GM18519 (cell line): ENCODE measurements at regions not wholly inside any gene's neighbourhood (a gene's known extent, or its start where the extent isn't known, plus 50 kb on each side); places are given as distances from the start of the nearest gene placed in this dataset.

Source experiments
- ATAC-seq: cut with Tn5 transposase; IDR thresholded peaks from one replicate; pipeline ENCODE4 v1.9.1; 2021; ENCODE audit warnings: mild to moderate bottlenecking, moderate library complexity; ENCODE audit not compliant: unreplicated experiment, low FRiP score

- no peak for ATAC-seq
Observed at GRCh38 chr9:7963026-7963425, 163.4 kb upstream of the DMAC1 start.

DNA sequence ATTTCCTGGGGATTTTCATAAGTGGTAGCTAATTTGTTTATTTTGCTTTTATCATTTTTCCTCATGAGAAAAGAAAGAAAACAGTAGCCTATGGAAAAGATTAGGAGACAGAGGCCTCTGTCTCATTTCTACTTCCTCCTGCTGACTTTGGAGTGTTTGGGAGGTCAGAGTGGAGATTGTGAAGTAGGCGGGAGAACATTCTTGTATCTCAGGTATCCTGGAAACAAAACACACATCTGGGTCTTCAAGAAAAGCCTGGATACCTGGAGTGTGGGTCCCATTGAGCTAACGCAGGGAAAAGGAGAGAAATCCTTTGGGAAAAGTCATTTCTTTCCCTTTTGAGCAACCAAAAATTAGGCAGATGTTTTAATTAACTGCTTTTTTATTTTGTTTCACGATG lies 161.5 kb upstream of the DMAC1 start:
- ATAC-seq, result no peak

DNA sequence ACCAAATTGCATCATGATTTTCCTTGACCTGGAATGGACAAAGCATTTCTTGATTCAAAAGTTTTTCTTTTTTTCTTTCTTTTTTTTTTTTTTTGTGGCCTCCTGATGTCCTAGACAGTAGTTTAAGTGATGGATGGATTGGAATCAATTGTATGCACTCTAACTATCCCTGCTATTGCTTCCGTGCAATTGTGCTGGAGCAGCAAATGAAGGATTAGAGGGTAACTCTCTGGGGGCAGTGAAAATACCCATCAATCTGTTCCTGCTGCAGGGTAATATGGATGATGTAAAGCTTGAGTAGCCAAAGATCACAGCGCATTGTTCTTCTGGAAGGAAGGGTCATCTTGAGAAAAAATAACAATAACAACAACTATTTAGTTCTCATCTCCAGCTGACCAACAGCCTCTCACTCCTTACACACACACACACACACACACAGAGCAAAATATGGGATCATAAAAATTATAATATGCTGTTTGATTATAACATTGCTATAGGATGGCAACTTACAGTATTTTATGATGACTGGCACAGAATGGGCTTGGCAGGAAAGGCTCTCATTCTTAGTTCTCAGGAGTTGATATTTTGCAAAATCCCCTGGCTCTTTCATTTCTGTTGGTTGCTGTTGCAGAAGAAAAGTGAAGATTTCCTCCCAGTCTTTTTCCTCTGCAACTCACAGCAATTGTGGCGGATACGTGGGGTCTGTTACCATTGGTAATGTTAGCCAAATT lies 160.9 kb upstream of the DMAC1 start:
- no peak for ATAC-seq

DNA sequence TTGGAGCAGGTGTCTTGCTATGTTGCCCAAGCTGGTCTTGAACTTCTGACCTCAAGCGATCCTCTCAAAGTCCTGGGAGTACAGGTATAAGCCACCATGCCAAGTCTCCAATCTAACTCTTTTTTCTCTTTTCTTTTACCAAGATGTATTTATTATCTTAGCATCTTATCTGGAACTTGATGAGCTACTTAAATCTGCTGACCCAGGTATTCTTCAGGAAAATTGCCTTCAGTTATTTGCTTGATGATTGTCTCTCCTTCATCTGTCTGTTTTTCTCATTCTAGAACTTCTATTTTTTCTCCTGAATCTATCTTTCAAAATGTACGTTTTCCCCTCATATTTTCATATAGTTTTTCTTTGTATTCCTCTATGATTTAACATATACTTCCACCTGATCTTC lies 158.2 kb upstream of the DMAC1 start:
- no peak for ATAC-seq

DNA sequence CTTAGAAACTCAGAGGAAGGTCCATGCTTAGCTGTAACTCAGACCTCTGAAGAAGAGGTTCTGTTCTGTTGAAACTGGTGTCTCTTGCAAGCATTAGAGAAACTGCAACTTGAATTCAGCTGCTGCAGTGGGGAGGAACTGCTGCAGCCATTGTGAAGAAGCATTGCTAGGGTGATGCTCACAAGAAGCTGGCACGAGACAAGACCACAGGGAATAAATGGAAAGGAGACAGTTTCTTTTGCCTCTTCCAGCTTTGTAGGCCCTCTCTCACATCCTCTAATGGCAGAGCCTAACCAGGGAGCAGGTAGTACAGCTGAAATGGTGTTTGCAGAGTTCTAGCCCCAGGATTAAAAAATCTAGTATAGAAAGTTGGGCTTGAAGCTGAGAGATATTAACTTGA lies 148.0 kb upstream of the DMAC1 start:
- no peak for ATAC-seq

GRCh38 chr9:7946458-7946857 lies 146.9 kb upstream of the DMAC1 start:
- ATAC-seq, result no peak

DNA sequence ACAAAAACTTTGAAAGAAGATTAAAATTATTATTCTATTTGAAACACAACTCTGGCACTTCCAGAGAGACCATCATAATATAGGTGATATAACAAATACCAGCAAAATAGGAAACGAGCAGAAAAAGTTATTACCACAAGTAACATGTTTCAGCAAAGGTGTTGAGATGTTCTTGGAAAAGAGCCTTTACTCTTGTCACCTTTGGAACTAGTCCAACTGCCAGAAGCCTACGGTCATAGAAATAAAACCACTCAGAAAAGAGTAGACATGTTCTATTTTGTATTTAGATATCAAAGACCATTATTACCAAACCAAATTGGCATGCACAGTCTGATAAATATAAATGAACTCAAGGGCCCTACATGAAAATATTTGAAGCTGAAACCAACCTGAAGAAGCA lies 145.0 kb upstream of the DMAC1 start:
- no peak for ATAC-seq

- ATAC-seq, result no peak
Observed at GRCh38 chr9:7937761-7938491, 138.3 kb upstream of the DMAC1 start.

- no peak for ATAC-seq
Observed at GRCh38 chr9:7936996-7937395, 137.4 kb upstream of the DMAC1 start.

- ATAC-seq, result no peak
Observed at GRCh38 chr9:7936163-7936562, 136.6 kb upstream of the DMAC1 start.

DNA sequence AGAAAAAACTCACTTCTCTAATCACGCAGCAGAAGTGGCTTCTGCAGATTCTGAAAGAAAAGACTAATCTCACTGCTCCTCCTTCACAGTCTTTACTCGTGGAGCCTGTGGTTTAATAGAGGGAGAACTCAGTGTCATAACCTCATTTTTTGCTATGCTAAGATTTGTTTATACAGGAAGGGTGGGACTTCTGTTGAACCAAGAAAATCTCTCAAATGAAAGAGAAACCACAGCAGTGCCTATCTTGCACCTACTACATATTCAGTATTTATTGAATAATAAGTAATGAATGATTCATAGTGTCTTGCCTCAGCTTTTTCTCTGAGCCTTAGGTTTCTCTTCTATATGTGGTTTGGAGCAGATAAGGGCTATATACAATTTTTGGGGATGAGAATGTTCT lies 136.1 kb upstream of the DMAC1 start:
- ATAC-seq, result no peak

GRCh38 chr9:7932767-7933166 lies 133.2 kb upstream of the DMAC1 start:
- ATAC-seq, result no peak

DNA sequence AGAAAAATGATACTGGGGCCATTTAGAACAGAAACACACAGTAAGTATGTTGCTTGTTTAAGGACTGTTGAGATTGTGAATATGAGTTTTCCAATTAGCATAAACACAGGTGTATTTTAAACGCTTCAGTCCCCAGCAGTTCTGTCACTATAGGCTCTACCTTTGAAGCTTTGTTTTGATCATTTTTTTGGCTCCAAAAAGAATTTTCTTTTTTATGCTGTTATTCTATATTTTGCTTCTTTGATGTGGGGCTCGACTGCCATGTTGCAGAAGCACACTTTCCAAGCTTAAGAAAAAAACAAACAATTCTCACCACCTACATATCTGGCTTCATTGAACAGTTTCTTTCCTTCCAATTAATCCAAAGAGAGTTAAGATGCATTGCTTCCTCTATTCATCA lies 131.0 kb upstream of the DMAC1 start:
- no peak for ATAC-seq

DNA sequence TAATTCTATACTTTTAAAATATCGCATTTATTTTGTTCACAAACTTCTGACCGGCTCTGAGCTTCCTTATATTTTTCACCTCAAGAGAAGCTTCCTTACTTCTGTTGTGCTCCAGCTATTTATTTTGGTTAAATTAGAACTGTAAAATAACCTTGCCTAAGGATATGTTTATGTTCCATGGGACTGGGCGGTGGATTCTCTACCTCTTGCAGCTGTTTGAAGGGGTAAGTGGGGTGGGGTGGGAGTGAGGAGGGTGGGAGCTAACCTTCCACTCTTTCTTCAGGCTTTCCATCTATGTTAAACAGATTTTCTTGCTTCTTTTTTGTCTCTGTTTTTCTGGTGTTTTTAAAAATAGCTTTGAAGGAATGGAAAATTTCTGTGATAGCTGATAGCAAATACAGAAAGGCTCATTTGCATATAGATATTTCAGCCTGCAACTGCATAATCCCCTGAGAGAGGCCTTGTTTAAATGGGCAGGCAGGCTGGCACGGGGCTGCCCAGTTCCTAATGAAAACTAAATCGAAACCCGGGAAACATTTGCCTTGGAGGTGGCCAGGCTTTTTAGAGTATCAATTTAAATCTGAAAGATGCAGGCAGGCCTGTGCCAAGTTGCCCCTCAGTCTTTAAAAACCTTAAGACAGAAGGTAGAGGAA lies 122.1 kb upstream of the DMAC1 start:
- ATAC-seq, result no peak

- ATAC-seq, result no peak
Observed at GRCh38 chr9:7912037-7912535, 112.5 kb upstream of the DMAC1 start.

- ATAC-seq, result no peak
Observed at GRCh38 chr9:7910426-7911020, 110.9 kb upstream of the DMAC1 start.

GRCh38 chr9:7909537-7909936 lies 110.0 kb upstream of the DMAC1 start:
- ATAC-seq, result no peak

DNA sequence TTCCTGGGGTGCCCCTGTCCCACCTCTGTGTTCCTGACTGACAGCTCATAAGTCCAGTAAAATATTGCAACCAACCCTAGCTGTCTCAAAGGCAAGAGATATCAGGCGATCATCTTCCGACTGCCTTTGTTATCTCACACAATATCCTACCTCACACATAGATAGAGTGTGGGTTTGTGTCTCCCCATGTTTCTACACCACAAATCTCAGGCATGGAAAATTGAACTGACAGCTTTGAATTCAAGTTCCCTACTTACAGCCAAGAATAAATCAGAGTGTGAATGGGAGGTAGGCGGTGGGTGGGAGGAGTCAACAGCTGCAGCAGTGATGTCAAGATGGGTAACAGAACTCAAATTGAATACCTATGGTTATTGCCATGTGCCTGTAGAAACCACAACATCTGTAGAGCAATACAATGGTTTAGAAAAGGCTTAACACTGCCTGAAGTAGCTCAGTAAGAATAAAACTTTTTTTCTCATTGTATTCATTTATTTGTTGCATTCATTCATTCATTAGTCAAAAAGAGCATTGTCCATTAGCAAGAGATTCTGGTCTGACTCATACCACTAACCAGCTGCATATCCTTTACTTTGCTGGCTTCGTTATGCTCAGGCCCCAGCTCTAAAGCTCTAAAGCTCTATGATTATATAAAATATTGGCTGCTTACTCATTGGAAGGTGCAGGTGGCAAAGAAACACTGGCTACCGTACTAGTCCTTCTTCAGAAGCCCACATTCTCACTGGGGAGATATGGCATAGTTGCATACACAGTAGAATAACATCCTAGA lies 108.2 kb upstream of the DMAC1 start:
- ATAC-seq, result no peak

GRCh38 chr9:7906783-7907550 lies 107.4 kb upstream of the DMAC1 start:
- no peak for ATAC-seq

DNA sequence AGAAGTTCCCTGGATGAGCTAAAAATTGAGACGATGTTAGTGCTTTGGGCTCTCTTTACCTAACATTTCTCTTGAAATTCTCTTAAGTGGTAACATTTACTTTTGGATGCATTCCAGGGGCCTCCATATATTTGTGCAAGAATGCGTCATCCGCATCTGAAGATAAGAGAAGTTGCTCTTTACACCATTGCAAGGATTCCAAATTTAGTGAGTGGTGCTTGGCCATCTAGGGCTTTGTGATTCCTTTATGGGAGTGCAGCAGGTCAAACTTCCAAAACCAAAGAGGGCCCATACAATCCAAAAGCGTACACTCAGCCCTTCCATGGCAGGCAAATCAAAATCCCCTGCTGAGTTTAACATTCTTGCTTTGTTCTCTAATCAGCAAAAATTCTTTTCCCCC lies 102.0 kb upstream of the DMAC1 start:
- no peak for ATAC-seq
